ENCODE measurements at regions not wholly inside any gene's neighbourhood (a gene's known extent, or its start where the extent isn't known, plus 50 kb on each side); places are given as distances from the start of the nearest gene placed in this dataset.
"Not testable (repeated sequence)": the region's sequence is repeated elsewhere in the genome, so short reads cannot be mapped to it uniquely, and the experiment has no call there.

GRCh38 chr6:146939456-146939855 lies 264.8 kb upstream of the STXBP5 start:
- DNase-seq = not testable (repeated sequence)

GRCh38 chr6:146943664-146944063 lies 260.6 kb upstream of the STXBP5 start:
- DNase-seq = no peak

- DNase-seq = no peak
Observed at GRCh38 chr6:146944077-146944476, 260.1 kb upstream of the STXBP5 start.

GRCh38 chr6:146944809-146945208 lies 259.4 kb upstream of the STXBP5 start:
- DNase-seq = no peak

DNA sequence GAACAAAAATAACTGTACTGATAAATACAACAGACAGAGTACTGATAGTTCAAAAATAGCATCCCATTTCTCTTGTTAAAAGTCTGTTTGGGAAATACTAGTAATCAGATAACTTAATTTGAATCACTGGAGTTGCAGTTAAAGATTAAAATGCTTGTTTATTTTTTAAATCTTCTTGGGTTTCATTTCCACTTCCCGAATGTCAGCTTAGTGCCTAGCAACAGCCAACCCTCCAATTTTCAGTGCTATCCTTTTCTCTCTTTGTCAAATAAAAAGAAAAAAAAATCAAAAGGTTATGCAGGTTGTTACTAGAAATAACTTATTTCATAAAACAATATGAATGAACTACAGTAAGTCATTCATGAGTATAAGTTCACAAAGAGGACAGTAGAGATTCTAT lies 257.7 kb upstream of the STXBP5 start:
- no peak for DNase-seq

DNA sequence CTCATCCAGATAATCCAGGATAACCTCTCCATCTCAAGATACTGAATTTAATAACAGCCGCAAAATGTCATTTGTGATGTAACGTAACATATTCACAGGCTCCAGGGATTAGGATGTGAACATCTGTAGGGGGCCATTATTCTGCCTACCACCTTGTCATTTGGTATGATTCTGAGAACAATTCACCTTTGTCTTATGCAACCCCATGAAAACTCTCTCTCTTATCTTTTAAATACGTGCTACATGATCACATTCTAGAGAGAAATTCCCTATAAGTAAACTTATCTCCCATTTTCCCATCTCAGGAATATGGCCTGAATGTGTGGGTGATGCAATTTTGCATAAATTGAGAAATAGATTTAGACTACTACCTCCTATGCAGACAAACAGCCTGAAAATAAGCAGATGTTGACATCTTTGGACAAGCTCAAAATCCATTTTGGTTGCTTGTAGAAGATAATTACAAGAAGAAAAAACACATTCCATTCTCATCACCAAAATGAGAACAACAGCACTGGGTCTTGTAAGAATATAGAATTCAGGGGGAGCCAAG lies 255.4 kb upstream of the STXBP5 start:
- no peak for DNase-seq

DNA sequence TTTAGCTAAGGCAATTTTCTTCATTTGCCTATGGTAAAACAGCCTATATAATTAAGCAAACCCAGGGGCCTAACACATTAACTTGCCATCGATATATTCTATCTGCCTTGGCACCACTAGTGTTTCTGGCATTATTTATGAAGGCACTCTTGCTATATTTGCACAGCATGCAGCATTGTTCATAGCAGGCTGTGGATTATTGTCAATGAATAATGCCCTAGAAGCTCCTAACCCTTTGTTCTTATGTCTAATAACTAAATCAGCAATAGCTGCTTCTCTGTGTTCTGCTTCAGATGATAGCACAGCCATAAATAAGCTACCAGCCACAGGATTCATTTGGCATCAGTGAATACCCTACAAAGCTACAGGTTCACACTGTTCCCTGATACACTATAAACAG lies 254.8 kb upstream of the STXBP5 start:
- no peak for DNase-seq

DNA sequence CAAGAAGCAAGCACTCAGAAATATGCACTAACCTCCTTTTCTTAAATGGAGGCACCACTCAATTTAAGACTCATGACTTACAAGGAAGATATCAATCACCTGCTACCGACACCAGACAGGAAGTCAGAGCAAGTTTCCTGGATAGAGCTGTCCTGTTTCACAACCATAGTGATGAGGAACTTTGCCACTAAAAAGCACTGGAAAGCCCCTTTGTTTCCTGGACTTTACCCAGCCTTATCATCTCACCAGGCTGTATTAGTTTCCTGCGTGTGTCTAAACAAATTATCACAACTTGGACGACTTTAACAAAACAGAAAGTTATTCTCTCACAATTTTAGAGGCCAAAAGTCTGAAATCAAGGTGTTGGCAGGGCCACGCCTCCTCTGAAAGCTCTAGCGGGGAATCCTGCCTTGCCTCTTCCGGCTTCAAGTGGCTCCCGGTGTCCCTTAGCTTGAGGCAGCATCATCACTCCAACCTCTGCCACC lies 253.8 kb upstream of the STXBP5 start:
- no peak for DNase-seq

GRCh38 chr6:146955570-146955969 lies 248.6 kb upstream of the STXBP5 start:
- no peak for DNase-seq

DNA sequence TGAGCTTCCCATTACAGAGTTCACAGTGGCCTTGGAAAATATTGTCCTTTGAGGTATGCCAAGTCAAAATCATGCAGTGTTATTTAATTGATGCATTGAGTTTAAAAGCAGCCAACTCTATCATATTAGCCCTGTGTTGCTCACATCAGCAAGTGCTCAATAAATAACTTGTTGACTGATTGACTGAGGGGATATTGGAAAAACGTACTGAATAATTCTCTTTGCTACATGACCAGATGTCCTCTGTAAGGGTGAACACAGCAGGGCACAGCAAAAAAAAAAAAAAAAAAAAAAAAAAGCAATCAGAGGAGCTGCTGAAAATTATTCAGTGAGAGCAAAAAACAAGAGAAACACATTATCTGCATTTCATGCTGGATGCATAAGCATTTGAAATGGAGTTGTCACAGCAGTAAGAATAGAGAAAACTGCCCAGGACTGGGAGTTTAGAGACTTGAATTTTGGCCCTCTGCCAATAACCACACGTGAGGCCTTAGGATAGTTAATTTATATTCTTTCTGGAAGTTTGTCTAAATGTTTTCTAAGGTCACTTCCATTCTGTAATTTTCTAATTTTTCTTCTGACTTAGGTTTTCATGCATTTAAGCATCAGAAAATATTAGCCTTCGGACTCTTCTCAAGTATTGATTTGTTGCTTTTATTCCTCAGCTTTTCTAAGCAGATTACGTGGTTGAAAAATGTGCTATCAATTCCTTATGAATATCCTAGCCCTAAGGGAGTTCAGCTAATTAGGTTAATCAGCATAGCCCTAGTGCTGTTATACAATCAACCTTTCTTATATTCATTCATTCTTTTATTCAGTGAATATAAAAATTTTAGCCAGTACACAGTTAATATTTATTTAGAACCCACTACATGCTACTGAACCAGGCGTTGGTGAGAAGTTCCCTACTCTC lies 246.8 kb upstream of the STXBP5 start:
- DNase-seq = no peak

DNA sequence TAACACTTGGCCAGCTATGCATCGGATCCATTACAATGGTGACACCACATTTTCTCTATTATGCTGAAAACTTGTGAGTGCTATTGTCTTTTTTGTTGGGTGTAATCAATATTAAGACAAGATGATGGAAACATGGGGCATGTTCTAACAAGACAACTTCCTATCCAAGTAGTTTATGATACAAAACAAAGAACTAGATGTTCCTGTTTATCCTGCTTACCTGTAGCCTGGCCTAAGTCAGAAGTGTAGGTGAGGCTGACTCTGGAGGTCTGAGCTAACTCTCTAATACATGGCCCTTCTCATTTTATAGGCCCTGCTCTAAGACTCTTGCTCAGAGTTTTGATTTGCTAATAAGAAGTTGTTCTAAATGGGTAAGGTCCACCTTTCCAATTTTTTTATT lies 242.4 kb upstream of the STXBP5 start:
- DNase-seq = no peak

DNA sequence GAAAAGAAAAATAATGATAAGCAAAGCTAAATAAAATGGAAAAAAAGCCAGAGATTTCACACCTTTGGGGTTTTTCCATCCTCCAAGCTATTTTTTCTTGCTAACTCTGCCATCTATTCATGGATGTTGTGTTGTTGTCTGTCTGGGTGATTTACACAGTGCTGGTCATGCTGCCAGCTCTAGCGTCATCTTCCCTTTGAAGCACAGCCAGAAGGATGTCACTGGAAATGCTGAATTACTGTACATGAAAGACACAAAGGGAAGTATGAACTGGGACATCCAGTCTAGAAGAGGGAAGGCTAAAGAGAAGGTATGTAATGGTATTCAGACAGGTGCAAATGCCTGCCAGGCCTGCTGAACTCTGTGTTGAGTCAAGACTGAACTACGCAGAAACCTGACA lies 241.9 kb upstream of the STXBP5 start:
- no peak for DNase-seq

GRCh38 chr6:146965110-146965689 lies 239.0 kb upstream of the STXBP5 start:
- DNase-seq = no peak

- DNase-seq = peak; percentile 7
Observed at GRCh38 chr6:146968041-146968760, 236.0 kb upstream of the STXBP5 start.

DNA sequence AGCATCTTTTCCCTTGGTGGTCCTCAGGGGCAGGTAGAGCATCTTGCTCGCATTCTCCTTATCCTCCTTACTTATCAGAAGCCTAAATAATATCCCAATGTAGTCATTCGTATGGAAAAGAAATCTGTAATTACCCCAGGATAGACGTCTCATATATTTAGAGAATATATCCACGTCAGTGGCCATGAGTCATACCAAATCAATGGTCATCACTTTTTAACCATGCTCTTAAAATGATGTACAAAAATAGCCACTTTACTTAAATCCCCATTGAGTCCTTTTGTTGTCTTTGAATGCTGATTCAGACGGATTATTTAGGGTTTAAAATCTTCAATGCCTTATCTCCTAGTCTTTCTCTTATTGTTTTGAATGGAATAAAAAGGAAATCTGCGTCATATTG lies 231.7 kb upstream of the STXBP5 start:
- no peak for DNase-seq

- no peak for DNase-seq
Observed at GRCh38 chr6:146974351-146974750, 229.9 kb upstream of the STXBP5 start.

DNA sequence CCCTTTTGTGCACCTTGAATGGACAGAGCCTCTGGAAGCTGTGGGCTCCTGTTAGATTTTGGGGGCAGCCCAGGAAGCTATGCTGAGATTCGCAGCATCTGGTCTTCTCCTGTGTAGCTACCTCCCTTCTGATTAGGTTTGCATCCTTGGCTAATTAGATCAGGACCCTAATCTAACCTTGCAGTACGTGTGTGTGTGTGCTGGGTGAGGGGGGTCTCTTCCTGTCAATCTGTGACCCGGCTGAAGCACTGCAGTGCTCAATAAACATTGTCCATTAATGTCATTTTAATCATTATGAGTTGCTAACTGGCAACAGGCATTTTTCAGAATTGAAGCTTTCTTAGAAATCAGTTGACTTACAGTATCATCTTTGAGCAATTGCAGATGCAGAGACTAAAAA lies 229.1 kb upstream of the STXBP5 start:
- no peak for DNase-seq

DNA sequence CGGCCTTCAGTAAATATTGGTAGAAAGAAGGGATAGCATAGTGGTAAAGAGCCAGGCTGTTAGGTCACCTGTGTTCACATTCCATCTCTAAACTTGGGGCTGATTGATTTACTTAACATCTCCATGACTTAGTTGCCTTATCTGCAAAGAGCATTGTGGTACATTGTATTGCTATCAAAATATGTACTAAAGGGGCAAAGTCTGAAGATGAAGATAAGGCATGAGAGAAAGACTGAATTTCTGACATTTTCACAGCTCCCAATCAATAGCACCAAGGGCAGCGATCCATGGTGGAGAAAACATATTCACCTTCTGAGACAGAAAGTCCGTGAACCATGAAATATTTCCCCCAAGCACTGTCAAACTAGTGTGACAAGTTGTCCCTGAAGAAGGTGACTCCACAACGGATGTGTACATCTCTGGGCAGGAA lies 223.3 kb upstream of the STXBP5 start:
- DNase-seq = no peak

DNA sequence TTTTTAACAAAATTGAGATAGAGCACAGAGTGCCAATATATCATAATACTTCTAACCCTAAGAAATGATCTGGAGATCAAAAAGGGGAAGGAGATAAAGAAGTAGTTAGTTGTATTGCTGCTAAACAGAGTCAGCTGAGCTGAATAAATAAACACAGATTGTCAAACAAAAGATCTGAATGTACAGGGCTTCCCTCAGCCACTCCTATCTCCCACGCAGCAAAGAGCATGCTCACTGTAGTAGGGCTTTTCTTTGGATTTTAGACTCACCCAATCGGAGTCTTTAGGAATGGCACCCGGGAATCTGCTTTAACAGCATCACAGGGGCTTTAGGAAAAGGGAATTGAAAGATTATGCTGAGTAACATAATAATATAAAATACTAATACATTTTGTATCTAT lies 222.2 kb upstream of the STXBP5 start:
- DNase-seq = no peak

GRCh38 chr6:146984251-146984924 lies 219.8 kb upstream of the STXBP5 start:
- no peak for DNase-seq

- DNase-seq = peak; percentile 42
Observed at GRCh38 chr6:146985111-146985510, 219.1 kb upstream of the STXBP5 start.

- DNase-seq = no peak
Observed at GRCh38 chr6:146985966-146986365, 218.3 kb upstream of the STXBP5 start.

GRCh38 chr6:146987938-146988337 lies 216.3 kb upstream of the STXBP5 start:
- DNase-seq = not testable (repeated sequence)

Data from NCI-H510A treated with DMSO at 0.1 percent for 48 hours (cell line).